HG02759 (cell line): ENCODE measurements at regions not wholly inside any gene's neighbourhood (a gene's known extent, or its start where the extent isn't known, plus 50 kb on each side); places are given as distances from the start of the nearest gene placed in this dataset.
A peak's percentile ranks its signal among the peaks of the same experiment; 100 is the strongest.

ENCODE experiments used
- ATAC-seq: cut with Tn5 transposase; IDR thresholded peaks from one replicate; pipeline ENCODE4 v1.9.1; 2021; ENCODE audit warnings: mild to moderate bottlenecking, moderate library complexity; ENCODE audit not compliant: unreplicated experiment

GRCh38 chr3:153714588-153715290 is 406.5 kb upstream of the ARHGEF26 start:
- ATAC-seq: no peak

GRCh38 chr3:153722157-153722556 is 399.0 kb upstream of the ARHGEF26 start:
- ATAC-seq: no peak

GRCh38 chr3:153731071-153731470 is 390.1 kb upstream of the ARHGEF26 start:
- no peak for ATAC-seq

- ATAC-seq: no peak
Measured at GRCh38 chr3:153734777-153735551, 386.2 kb upstream of the ARHGEF26 start.

GRCh38 chr3:153740109-153740508 is 381.1 kb upstream of the ARHGEF26 start:
- ATAC-seq: no peak

GRCh38 chr3:153744889-153745288 is 376.3 kb upstream of the ARHGEF26 start:
- ATAC-seq: no peak

GRCh38 chr3:153746211-153746610 is 375.0 kb upstream of the ARHGEF26 start:
- ATAC-seq: no peak

GRCh38 chr3:153749070-153749610 is 372.1 kb upstream of the ARHGEF26 start:
- ATAC-seq: no peak

- no peak for ATAC-seq
Measured at GRCh38 chr3:153752405-153753027, 368.7 kb upstream of the ARHGEF26 start.

- ATAC-seq: no peak
Measured at GRCh38 chr3:153753035-153753434, 368.2 kb upstream of the ARHGEF26 start.

GRCh38 chr3:153756816-153757215 is 364.4 kb upstream of the ARHGEF26 start:
- ATAC-seq: no peak

GRCh38 chr3:153757839-153758238 is 363.4 kb upstream of the ARHGEF26 start:
- ATAC-seq: no peak

GRCh38 chr3:153760948-153761347 is 360.2 kb upstream of the ARHGEF26 start:
- no peak for ATAC-seq

- ATAC-seq: no peak
Measured at GRCh38 chr3:153762411-153763235, 358.6 kb upstream of the ARHGEF26 start.

GRCh38 chr3:153767601-153768560 is 353.3 kb upstream of the ARHGEF26 start:
- ATAC-seq: no peak

- ATAC-seq: peak; percentile 93
Measured at GRCh38 chr3:153768561-153769469, 352.4 kb upstream of the ARHGEF26 start.

- ATAC-seq: no peak
Measured at GRCh38 chr3:153783106-153783505, 338.1 kb upstream of the ARHGEF26 start.

GRCh38 chr3:153783741-153784480 is 337.3 kb upstream of the ARHGEF26 start:
- no peak for ATAC-seq
